HepG2 (cell line): ENCODE measurements at regions not wholly inside any gene's neighbourhood (a gene's known extent, or its start where the extent isn't known, plus 50 kb on each side); places are given as distances from the start of the nearest gene placed in this dataset.

Source experiments
- FOXK2 ChIP-seq: fragments of 450-650 bp; IDR thresholded peaks from 2 replicates; pipeline ENCODE4 v1.6.1; 2016
- NFE2L2 ChIP-seq: fragments of 150-350 bp; IDR thresholded peaks from 2 replicates; pipeline ENCODE4 v1.6.1; 2014; ENCODE audit warnings: low read length
- NR2C2 ChIP-seq: sonication (generic); formaldehyde crosslinking; IDR thresholded peaks from 2 replicates; pipeline ENCODE4 v1.4.0; 2020; ENCODE audit warnings: missing genetic modification reagents, mild to moderate bottlenecking, moderate library complexity, borderline replicate concordance
- POGZ ChIP-seq: sonication (generic); formaldehyde crosslinking; IDR thresholded peaks from 2 replicates; pipeline ENCODE4 v1.4.0; 2020; ENCODE audit warnings: mild to moderate bottlenecking, missing genetic modification reagents
- ZFP36 ChIP-seq: fragments of 150-350 bp; IDR thresholded peaks from 2 replicates; pipeline ENCODE4 v1.6.1; 2018; ENCODE audit warnings: borderline replicate concordance, low read length, low read depth; ENCODE audit not compliant: partially characterized antibody
- TF ChIP-seq, protein P1 (sequence below): sonication (generic); formaldehyde crosslinking; IDR thresholded peaks from 2 replicates; pipeline ENCODE4 v1.5.0; 2020; ENCODE audit warnings: mild to moderate bottlenecking, missing genetic modification reagents, moderate library complexity

DNA sequence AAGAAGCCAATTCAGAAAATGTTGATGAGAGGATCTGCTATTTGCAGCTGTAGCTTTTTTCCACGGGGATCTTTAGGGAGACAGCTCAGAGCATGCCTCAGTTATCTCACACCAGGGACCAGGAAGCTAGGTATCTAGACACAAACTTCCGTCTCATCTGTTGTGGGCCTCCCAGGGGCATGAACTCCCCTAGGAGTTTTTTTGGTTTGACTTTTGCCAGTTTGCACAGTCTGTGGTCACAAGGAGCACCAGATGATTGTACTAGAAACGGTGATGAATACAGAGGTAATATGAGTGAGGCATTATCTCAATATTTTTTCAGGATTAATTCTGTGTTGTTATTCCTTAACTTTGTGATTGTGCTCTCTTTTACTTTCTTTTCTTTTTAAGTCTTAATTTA is 533.2 kb upstream of the SEMA6A start:
- no peak for TF ChIP-seq POGZ (CRISPR knock-in tag)
- TF ChIP-seq, protein P1, sequence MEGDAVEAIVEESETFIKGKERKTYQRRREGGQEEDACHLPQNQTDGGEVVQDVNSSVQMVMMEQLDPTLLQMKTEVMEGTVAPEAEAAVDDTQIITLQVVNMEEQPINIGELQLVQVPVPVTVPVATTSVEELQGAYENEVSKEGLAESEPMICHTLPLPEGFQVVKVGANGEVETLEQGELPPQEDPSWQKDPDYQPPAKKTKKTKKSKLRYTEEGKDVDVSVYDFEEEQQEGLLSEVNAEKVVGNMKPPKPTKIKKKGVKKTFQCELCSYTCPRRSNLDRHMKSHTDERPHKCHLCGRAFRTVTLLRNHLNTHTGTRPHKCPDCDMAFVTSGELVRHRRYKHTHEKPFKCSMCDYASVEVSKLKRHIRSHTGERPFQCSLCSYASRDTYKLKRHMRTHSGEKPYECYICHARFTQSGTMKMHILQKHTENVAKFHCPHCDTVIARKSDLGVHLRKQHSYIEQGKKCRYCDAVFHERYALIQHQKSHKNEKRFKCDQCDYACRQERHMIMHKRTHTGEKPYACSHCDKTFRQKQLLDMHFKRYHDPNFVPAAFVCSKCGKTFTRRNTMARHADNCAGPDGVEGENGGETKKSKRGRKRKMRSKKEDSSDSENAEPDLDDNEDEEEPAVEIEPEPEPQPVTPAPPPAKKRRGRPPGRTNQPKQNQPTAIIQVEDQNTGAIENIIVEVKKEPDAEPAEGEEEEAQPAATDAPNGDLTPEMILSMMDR = no peak
- TF ChIP-seq NR2C2 (CRISPR knock-in tag) = no peak
- no peak for TF ChIP-seq FOXK2
- no peak for TF ChIP-seq NFE2L2
- no peak for TF ChIP-seq ZFP36
